ENCODE measurements at regions not wholly inside any gene's neighbourhood (a gene's known extent, or its start where the extent isn't known, plus 50 kb on each side); places are given as distances from the start of the nearest gene placed in this dataset.

DNA sequence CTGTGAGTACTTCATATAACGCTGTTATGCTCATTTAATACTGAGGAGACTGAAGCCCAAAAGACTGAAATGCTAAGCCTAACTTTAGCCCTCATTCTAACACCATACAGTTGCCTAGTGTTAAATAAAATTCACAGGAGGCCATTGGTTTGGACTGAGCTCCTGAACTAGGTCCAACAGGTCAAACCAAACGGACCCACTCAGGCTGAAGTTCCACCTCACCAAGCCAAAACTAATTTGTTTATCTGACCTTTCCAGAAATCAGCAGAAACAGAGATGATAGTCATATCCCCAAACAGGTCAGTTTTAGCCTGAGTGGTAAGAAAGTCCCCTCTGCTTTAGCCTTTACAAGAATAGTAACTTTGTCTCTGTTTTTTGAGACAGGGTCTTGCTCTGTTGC is 311.3 kb upstream of the ZP4 start:
- POLR2A ChIA-PET: no interaction called here
- H3K9me3 ChIP-seq (ENCODE audit: control insufficient read depth, insufficient read depth, low read depth, low read length): 0 out of 2 replicates have a peak, but pooled peaks cover 3% of the 10 kb centered on the region
- TF ChIP-seq ZNF221 (tag by site-specific recombination; IDR thresholded peaks at IDR 0.05; ENCODE audit: borderline replicate concordance) (no peak), TRIM28 (IDR thresholded peaks at IDR 0.05; ENCODE audit: borderline replicate concordance, low read length) (no peak), SETDB1 (IDR thresholded peaks at IDR 0.05; ENCODE audit: insufficient read length, low read length) (no peak), ZNF354C (tag by site-specific recombination; IDR thresholded peaks at IDR 0.05; ENCODE audit: borderline replicate concordance, low read depth) (no peak), KLF8 (tag by site-specific recombination; IDR thresholded peaks at IDR 0.05) (no peak), ZFP41 (tag by site-specific recombination; IDR thresholded peaks at IDR 0.05; ENCODE audit: borderline replicate concordance) (no peak), ZNF169 (tag by site-specific recombination; IDR thresholded peaks at IDR 0.05) (no peak), GFI1B (tag by site-specific recombination; IDR thresholded peaks at IDR 0.05) (no peak), ZNF24 (tag by site-specific recombination; IDR thresholded peaks at IDR 0.05) (no peak), ZNF423 (tag by site-specific recombination; IDR thresholded peaks at IDR 0.05) (no peak), ZNF624 (tag by site-specific recombination; IDR thresholded peaks at IDR 0.05) (no peak), ZBTB20 (tag by site-specific recombination; IDR thresholded peaks at IDR 0.05) (no peak)
- TF ChIP-seq, protein P1, sequence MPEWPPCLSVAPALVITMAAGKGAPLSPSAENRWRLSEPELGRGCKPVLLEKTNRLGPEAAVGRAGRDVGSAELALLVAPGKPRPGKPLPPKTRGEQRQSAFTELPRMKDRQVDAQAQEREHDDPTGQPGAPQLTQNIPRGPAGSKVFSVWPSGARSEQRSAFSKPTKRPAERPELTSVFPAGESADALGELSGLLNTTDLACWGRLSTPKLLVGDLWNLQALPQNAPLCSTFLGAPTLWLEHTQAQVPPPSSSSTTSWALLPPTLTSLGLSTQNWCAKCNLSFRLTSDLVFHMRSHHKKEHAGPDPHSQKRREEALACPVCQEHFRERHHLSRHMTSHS (tag by site-specific recombination; IDR thresholded peaks at IDR 0.05): no peak
- H3K4me3 ChIP-seq (ENCODE audit: low read depth, low read length): no peak overlapping the region
- H3K4me1 ChIP-seq (ENCODE audit: control insufficient read depth, insufficient read depth, low read length): no peaks in the 10 kb centered on the region
- H3K36me3 ChIP-seq (ENCODE audit: control insufficient read depth in 2 of 2, insufficient read depth in 1 of 2, low read length in 2 of 2): no peaks in the 10 kb centered on the region
- CTCF ChIA-PET: interaction anchor here (1.8 kb wide), 1 partner anchor 338 kb away, joined by 4 read pairs; no protein-coding TSS in a partner anchor
- H3K27ac ChIP-seq (ENCODE audit: extremely low read depth, low read depth, low read length): no peak overlapping the region

DNA sequence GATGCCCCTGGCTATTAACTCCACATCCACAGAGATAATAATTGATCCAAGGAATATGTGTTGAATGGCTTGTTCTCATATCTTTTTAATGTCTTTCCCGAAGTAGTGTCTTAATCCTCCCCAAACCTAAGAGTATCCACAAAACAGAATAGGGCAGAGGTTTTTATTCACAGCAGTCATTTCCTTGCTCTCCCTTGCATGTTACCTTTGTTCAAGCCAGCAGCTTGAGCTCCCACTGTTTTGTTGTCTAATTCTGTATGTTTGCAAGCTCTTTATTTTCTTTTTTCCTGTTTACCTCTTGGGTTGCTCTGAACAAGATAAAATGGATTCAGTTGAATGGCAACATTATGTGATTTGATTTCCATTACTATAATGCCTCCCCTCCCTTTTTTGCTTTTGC is 308.6 kb upstream of the ZP4 start:
- Histone ChIP-seq H3K4me1 (ENCODE audit: control insufficient read depth, insufficient read depth, low read length) (no peaks in the 10 kb centered on the region), H3K9me3 (ENCODE audit: control insufficient read depth, insufficient read depth, low read depth, low read length) (no peaks in the 10 kb centered on the region), H3K4me3 (ENCODE audit: low read depth, low read length) (no peak overlapping the region), H3K27ac (ENCODE audit: extremely low read depth, low read depth, low read length) (no peak overlapping the region), H3K36me3 (ENCODE audit: control insufficient read depth in 2 of 2, insufficient read depth in 1 of 2, low read length in 2 of 2) (no peaks in the 10 kb centered on the region)
- ChIA-PET POLR2A (no interaction called here), CTCF (interaction anchor here (1.1 kb wide), 1 partner anchor 335 kb away, joined by 3 read pairs; no protein-coding TSS in a partner anchor)
- TF ChIP-seq ZNF404 (tag by site-specific recombination; IDR thresholded peaks at IDR 0.05) (no peak), ZNF514 (tag by site-specific recombination; IDR thresholded peaks at IDR 0.05) (no peak), HOXD13 (CRISPR knock-in tag; IDR thresholded peaks at IDR 0.05; ENCODE audit: borderline replicate concordance) (no peak), SP2 (tag by site-specific recombination; IDR thresholded peaks at IDR 0.05) (no peak), ZNF549 (tag by site-specific recombination; IDR thresholded peaks at IDR 0.05) (no peak), KLF16 (tag by site-specific recombination; IDR thresholded peaks at IDR 0.05) (no peak), ZNF561 (tag by site-specific recombination; IDR thresholded peaks at IDR 0.05; ENCODE audit: borderline replicate concordance) (no peak), ZBTB20 (tag by site-specific recombination; IDR thresholded peaks at IDR 0.05) (no peak)
- TF ChIP-seq, protein P2, sequence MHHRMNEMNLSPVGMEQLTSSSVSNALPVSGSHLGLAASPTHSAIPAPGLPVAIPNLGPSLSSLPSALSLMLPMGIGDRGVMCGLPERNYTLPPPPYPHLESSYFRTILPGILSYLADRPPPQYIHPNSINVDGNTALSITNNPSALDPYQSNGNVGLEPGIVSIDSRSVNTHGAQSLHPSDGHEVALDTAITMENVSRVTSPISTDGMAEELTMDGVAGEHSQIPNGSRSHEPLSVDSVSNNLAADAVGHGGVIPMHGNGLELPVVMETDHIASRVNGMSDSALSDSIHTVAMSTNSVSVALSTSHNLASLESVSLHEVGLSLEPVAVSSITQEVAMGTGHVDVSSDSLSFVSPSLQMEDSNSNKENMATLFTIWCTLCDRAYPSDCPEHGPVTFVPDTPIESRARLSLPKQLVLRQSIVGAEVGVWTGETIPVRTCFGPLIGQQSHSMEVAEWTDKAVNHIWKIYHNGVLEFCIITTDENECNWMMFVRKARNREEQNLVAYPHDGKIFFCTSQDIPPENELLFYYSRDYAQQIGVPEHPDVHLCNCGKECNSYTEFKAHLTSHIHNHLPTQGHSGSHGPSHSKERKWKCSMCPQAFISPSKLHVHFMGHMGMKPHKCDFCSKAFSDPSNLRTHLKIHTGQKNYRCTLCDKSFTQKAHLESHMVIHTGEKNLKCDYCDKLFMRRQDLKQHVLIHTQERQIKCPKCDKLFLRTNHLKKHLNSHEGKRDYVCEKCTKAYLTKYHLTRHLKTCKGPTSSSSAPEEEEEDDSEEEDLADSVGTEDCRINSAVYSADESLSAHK (tag by site-specific recombination; IDR thresholded peaks at IDR 0.05): no peak
- TF ChIP-seq, protein P3, sequence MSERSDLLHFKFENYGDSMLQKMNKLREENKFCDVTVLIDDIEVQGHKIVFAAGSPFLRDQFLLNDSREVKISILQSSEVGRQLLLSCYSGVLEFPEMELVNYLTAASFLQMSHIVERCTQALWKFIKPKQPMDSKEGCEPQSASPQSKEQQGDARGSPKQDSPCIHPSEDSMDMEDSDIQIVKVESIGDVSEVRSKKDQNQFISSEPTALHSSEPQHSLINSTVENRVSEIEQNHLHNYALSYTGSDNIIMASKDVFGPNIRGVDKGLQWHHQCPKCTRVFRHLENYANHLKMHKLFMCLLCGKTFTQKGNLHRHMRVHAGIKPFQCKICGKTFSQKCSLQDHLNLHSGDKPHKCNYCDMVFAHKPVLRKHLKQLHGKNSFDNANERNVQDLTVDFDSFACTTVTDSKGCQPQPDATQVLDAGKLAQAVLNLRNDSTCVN (tag by site-specific recombination; optimal IDR thresholded peaks at IDR 0.05): no peak
- TF ChIP-seq, protein P4, sequence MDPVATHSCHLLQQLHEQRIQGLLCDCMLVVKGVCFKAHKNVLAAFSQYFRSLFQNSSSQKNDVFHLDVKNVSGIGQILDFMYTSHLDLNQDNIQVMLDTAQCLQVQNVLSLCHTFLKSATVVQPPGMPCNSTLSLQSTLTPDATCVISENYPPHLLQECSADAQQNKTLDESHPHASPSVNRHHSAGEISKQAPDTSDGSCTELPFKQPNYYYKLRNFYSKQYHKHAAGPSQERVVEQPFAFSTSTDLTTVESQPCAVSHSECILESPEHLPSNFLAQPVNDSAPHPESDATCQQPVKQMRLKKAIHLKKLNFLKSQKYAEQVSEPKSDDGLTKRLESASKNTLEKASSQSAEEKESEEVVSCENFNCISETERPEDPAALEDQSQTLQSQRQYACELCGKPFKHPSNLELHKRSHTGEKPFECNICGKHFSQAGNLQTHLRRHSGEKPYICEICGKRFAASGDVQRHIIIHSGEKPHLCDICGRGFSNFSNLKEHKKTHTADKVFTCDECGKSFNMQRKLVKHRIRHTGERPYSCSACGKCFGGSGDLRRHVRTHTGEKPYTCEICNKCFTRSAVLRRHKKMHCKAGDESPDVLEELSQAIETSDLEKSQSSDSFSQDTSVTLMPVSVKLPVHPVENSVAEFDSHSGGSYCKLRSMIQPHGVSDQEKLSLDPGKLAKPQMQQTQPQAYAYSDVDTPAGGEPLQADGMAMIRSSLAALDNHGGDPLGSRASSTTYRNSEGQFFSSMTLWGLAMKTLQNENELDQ (tag by site-specific recombination; IDR thresholded peaks at IDR 0.05; ENCODE audit: low read depth): no peak
